HCT116 (cell line): ENCODE measurements at regions not wholly inside any gene's neighbourhood (a gene's known extent, or its start where the extent isn't known, plus 50 kb on each side); places are given as distances from the start of the nearest gene placed in this dataset.

Experiments
- CTCF ChIP-seq, 3 experiments: fragments of 200-600 bp in 1 of 3; sonication (generic) in 1 of 3; IDR thresholded peaks in 2 of 3; conservative IDR thresholded peaks in 1 of 3; 2 replicates each; pipeline ENCODE4 v1.5.1; 2012 to 2017; ENCODE audit warnings: low read depth in 2 of 3, low read length in 2 of 3, antibody characterized with exemption in 1 of 3, borderline replicate concordance in 1 of 3, control low read depth in 1 of 3, mild to moderate bottlenecking in 1 of 3, mixed read lengths in 1 of 3, mixed run types in 1 of 3, moderate library complexity in 1 of 3; ENCODE audit not compliant: insufficient read depth in 1 of 3
- ZBTB33 ChIP-seq: IDR thresholded peaks from 2 replicates; pipeline ENCODE4 v1.6.1; 2011; ENCODE audit warnings: mild to moderate bottlenecking, low read length, moderate library complexity; ENCODE audit not compliant: insufficient replicate concordance; ENCODE audit errors: extremely low read depth

DNA sequence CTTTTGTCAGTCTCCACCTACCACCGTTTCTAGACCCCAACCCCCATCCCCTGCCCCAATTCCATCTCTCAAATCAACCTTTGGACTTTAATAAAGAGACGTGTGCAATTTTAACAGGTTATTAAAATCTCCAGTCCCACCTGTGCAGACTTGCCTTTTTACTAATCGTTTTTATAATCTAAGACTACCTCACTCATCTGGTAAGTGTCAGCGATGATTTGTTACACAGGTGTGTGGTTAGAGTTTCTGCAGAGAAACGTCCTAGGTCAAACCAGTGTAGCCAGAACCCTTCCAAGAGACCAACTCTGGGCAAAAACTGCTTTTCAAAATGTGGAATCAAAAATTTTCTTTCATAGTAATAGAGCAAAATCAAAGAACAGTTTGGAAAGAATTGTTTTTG, 60.4 kb upstream of the PELI2 start:
- TF ChIP-seq ZBTB33, result no peak
- TF ChIP-seq CTCF (IDR thresholded peaks at IDR 0.05 in 2 of 3, conservative IDR thresholded peaks at IDR 0.05 in 1 of 3; ENCODE audit: borderline replicate concordance in 1 of 3, insufficient read depth in 1 of 3, low read depth in 2 of 3, low read length in 2 of 3), result no peak
